OCI-LY7 (cell line): ENCODE measurements at regions not wholly inside any gene's neighbourhood (a gene's known extent, or its start where the extent isn't known, plus 50 kb on each side); places are given as distances from the start of the nearest gene placed in this dataset.

ENCODE experiments used
- BruUV-seq: library from RNA; stranded (reverse); fragments of 400-500 nt; replicated peaks from 2 replicates; lab custom pipeline; 2021; lab: Mats Ljungman, UMichigan
- CTCF ChIA-PET: fragments of 300-600 bp; sonication (Branson Sonifier 250); formaldehyde crosslinking; loops from one replicate; lab custom pipeline; 2022; ENCODE audit warnings: antibody characterized with exemption; ENCODE audit not compliant: unreplicated experiment; lab: Charles Lee
- POLR2A ChIA-PET: fragments of 300-600 bp; sonication (Branson Sonifier 250); formaldehyde crosslinking; loops from one replicate; lab custom pipeline; 2022; ENCODE audit warnings: antibody characterized with exemption; lab: Charles Lee
- DNase-seq: peaks from one replicate; pipeline ENCODE4 v3.0.0-alpha.2; 2015; ENCODE audit warnings: low spot score
- H2AFZ ChIP-seq: fragments of 200-600 bp; sonication (generic), shearing (Covaris generic); 2 replicates; pipeline ENCODE4 v1.6.1; 2014; ENCODE audit warnings: mild to moderate bottlenecking, antibody characterized with exemption, low read length, moderate library complexity
- H3K27ac ChIP-seq: fragments of 200-600 bp; sonication (generic); 2 replicates; pipeline ENCODE4 v1.5.1; 2014; ENCODE audit warnings: mixed run types, low read depth, mild to moderate bottlenecking, moderate library complexity, low read length, inconsistent platforms; ENCODE audit not compliant: poor library complexity, severe bottlenecking
- H3K36me3 ChIP-seq: fragments of 200-600 bp; sonication (generic); 2 replicates; pipeline ENCODE4 v1.6.1; 2014; ENCODE audit warnings: mild to moderate bottlenecking, antibody characterized with exemption, low read length, moderate library complexity, mixed read lengths; ENCODE audit not compliant: insufficient read depth
- H3K4me1 ChIP-seq: fragments of 200-600 bp; sonication (generic); 2 replicates; pipeline ENCODE4 v1.5.1; 2014; ENCODE audit warnings: mild to moderate bottlenecking, low read length; ENCODE audit not compliant: insufficient read depth, poor library complexity, severe bottlenecking
- H3K4me2 ChIP-seq: fragments of 200-600 bp; sonication (generic); 2 replicates; pipeline ENCODE4 v1.6.1; 2014; ENCODE audit warnings: mild to moderate bottlenecking, low read length
- H3K4me3 ChIP-seq: fragments of 200-600 bp; sonication (generic); 2 replicates; pipeline ENCODE4 v1.5.1; 2014; ENCODE audit warnings: mild to moderate bottlenecking, low read depth, low read length; ENCODE audit not compliant: poor library complexity, severe bottlenecking
- H3K79me2 ChIP-seq: fragments of 200-600 bp; sonication (generic); 2 replicates; pipeline ENCODE4 v1.6.1; 2016; ENCODE audit warnings: low read depth, mild to moderate bottlenecking, low read length, moderate library complexity, mixed read lengths; ENCODE audit not compliant: insufficient read depth
- H3K9me2 ChIP-seq: fragments of 200-600 bp; sonication (generic); 2 replicates; pipeline ENCODE4 v1.6.1; 2016; ENCODE audit warnings: mild to moderate bottlenecking, low read length, mixed read lengths; ENCODE audit not compliant: insufficient read depth
- H3K9me3 ChIP-seq: fragments of 200-600 bp; sonication (generic); 2 replicates; pipeline ENCODE4 v1.6.1; 2014; ENCODE audit warnings: mild to moderate bottlenecking, mixed run types, low read length, mixed read lengths
- H4K20me1 ChIP-seq: fragments of 200-600 bp; sonication (generic); 2 replicates; pipeline ENCODE4 v1.6.1; 2014; ENCODE audit warnings: mild to moderate bottlenecking, antibody characterized with exemption, low read length, moderate library complexity, mixed read lengths; ENCODE audit not compliant: insufficient read depth
- CTCF ChIP-seq: fragments of 200-600 bp; sonication (generic); conservative IDR thresholded peaks from 2 replicates; pipeline ENCODE4 v1.5.1; 2014; ENCODE audit warnings: mild to moderate bottlenecking, antibody characterized with exemption, low read length, moderate library complexity, mixed read lengths
- EZH2phosphoT487 ChIP-seq: fragments of 200-600 bp; sonication (generic); IDR thresholded peaks from 2 replicates; pipeline ENCODE4 v1.6.1; 2018; ENCODE audit warnings: low read depth, borderline replicate concordance, mild to moderate bottlenecking, mixed run types, antibody characterized with exemption, low read length, moderate library complexity, mixed read lengths
- intact Hi-C: fragments of 100-400 bp; cut with micrococcal nuclease; formaldehyde crosslinking; loops from one replicate; pipeline ENCODE4 v1.10.0; 2022; ENCODE audit not compliant: unreplicated experiment

DNA sequence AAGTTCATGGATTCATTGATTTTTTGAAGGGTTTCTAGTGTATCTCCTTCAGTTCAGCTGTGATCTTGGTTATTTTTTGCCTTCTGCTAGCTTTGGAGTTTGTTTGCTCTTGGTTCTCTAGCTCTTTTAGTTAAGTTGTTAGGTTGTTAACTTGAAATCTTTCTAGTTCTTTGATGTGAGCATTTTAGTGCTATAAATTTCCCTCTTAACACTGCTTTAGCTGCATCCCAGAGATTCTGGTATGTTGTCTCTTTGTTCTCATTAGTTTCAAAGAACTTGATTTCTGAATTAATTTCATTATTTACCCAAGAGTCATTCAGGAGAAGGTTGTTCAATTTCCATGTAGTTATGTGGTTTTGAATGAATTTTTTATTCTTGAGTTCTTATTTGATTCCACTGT lies 210.6 kb downstream of the IRS1 start:
- Histone ChIP-seq H3K4me2 (no peak overlapping the region), H3K79me2 (no peaks in the 10 kb centered on the region), H3K4me1 (no peaks in the 10 kb centered on the region), H3K4me3 (no peak overlapping the region), H3K36me3 (no peaks in the 10 kb centered on the region), H4K20me1 (no peaks in the 10 kb centered on the region), H3K9me3 (no peaks in the 10 kb centered on the region), H3K9me2 (no peaks in the 10 kb centered on the region), H2AFZ (no peak overlapping the region), H3K27ac (no peak overlapping the region)
- no peak for TF ChIP-seq CTCF
- no peak for TF ChIP-seq EZH2phosphoT487
- BruUV-seq, result no TSS peak
- no peak for DNase-seq
- POLR2A ChIA-PET, result interaction anchor here (0.7 kb wide), 1 partner anchor 102 kb away, joined by 3 read pairs; no protein-coding TSS in a partner anchor
- CTCF ChIA-PET, result no interaction called here
- intact Hi-C loops, result no loop called here

GRCh38 chr2:226585130-226585561 lies 214.5 kb downstream of the IRS1 start:
- no peak overlapping the region for H3K4me3 ChIP-seq
- CTCF ChIA-PET, result no interaction called here
- H2AFZ ChIP-seq, result no peak overlapping the region
- TF ChIP-seq CTCF (no peak), EZH2phosphoT487 (no peak)
- no peaks in the 10 kb centered on the region for H3K79me2 ChIP-seq
- no peak overlapping the region for H3K27ac ChIP-seq
- POLR2A ChIA-PET, result interaction anchor here (0.7 kb wide), 1 partner anchor 290 kb away, joined by 3 read pairs; no protein-coding TSS in a partner anchor
- no peaks in the 10 kb centered on the region for H3K4me1 ChIP-seq
- no peaks in the 10 kb centered on the region for H3K9me3 ChIP-seq
- H3K36me3 ChIP-seq, result no peaks in the 10 kb centered on the region
- no peaks in the 10 kb centered on the region for H3K9me2 ChIP-seq
- H4K20me1 ChIP-seq, result no peaks in the 10 kb centered on the region
- BruUV-seq, result no TSS peak
- no peak overlapping the region for H3K4me2 ChIP-seq
- no peak for DNase-seq
- intact Hi-C loops, result no loop called here

DNA sequence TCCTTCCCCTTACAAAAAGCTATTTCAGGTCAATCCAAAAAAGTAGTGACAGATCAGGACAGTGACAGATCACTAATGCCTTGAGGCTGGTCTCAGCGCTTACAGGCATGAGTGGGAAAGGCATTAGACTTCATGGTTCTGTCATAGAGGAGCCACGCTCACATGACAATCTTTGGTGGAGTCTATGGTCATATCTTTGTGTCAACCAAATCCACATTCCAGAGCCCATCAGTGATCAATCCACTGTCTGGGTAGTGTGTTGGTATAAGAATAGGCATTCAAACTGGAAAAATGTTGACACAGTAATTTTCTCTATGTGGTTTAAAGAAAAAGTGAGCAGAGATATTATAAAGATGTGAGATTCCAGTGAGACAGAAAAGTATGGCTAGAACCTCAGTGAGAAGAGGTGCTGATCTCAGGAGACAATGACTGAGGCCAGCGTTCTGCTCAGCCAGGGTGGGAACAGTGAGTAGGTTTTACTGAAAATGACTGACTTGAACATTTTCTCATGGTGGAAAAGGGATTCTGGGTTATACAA lies 215.0 kb downstream of the IRS1 start:
- Histone ChIP-seq H3K9me2 (no peaks in the 10 kb centered on the region), H3K4me3 (no peak overlapping the region), H3K4me1 (no peaks in the 10 kb centered on the region), H2AFZ (no peak overlapping the region), H4K20me1 (no peaks in the 10 kb centered on the region), H3K9me3 (no peaks in the 10 kb centered on the region), H3K79me2 (no peaks in the 10 kb centered on the region), H3K36me3 (no peaks in the 10 kb centered on the region), H3K27ac (no peak overlapping the region), H3K4me2 (no peak overlapping the region)
- CTCF ChIA-PET, result no interaction called here
- intact Hi-C loops, result no loop called here
- TF ChIP-seq CTCF (no peak), EZH2phosphoT487 (no peak)
- DNase-seq, result no peak
- BruUV-seq, result no TSS peak
- POLR2A ChIA-PET, result no interaction called here
